GM18861 (cell line): ENCODE measurements at regions not wholly inside any gene's neighbourhood (a gene's known extent, or its start where the extent isn't known, plus 50 kb on each side); places are given as distances from the start of the nearest gene placed in this dataset.

Source experiments
- ATAC-seq: cut with Tn5 transposase; IDR thresholded peaks from one replicate; pipeline ENCODE4 v1.9.1; 2021; ENCODE audit not compliant: unreplicated experiment

DNA sequence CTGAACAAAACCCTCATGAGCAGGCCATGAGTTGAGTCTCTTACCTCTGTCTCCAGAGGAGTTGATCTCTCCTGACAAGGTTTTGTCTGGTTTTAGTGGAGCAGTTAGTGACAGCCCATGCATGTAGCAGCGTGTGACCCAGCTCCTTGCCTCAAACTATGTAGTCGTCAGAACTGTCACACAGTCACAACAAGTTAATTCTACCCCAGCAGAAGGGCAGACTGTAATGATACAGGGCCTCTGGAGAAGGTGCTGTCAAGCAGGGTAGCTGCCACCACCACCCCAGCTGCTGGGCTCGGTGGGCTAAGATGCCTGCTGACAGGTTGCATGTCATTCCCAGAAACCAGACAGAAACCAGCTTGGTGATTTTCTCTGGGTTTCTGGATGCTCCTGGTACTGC is 194.5 kb downstream of the PSAT1 start:
- no peak for ATAC-seq

DNA sequence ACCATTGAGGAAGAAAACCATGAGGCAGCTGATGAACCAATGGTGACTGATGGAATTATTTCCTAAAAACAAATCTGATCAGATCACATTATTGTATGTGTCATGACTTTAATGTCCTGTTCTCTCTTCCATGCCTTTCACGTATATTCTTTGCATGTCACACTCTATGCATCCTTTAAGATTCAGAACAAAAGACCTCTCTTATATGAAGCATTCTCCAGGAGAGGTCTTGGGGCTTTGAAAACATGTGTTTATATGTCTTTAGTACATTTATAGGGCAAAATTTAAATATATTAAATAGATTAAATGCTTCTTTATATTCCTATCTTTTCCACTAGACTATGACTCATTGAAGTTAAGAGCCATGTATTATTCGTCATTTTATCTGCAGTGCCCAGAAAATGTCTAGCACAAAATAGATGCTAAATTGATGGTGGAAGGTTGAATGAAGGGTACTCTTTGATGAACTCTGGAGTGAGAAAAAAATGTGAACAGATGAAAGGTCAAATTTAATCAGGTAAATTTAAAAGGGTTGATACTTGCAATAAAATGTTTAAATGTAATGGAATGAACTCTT is 196.3 kb downstream of the PSAT1 start:
- ATAC-seq = no peak

DNA sequence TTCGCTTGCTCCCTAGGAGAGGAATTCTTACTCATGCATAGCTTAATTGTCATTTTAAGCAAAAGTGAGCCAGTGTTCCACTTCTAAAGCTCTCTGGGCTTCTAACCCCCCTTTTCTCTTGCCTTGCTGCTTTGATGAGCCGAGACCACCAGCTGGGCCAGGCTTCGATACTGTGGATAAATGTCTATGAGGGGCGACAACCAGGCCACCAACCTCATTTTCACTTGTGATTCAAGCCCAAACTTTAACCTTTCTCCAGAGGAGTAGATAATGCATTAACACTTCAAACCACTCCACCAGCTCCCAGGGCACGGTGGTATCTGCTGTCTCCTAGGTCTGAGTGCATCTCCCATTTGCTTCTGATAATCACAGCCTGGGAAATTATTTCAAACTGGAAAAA is 205.6 kb downstream of the PSAT1 start:
- no peak for ATAC-seq

DNA sequence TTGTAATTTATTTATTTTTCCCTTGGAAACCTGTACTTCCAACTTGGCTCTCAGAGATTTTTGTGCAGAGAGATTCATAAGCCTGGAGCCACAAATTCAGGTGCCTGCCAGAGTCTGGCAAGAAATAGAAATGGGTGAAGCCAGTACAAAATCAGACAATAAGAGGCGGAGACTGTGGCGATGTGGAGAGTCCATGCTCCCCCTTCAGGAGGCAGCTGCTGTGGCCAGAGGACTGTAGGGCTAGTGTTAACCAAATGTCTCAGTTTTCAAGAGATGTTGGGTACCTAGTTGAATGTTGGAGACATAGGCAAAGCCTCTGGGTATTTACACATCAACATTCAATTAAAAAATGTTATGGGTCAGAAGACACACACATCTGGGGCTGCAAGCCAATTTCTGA is 208.6 kb downstream of the PSAT1 start:
- ATAC-seq = no peak

DNA sequence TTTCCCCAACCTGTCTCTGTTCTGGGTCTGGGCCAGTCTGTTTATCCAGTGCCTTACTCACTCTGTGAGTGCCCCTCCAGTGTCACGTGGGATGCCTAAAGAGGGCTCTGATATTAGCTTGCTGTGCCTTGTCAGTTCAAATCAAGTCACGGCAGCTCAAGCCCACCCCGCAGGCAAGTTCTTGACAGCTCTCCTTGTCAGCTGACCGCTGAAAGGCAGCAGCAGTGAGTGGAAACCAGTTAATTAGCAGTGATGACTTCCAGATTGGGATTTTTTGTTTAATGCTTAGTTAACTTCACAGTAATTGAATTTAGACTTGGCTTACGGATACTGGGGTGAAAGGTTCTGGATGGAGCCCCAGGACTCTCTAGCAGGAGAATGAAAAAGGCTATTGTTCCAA is 210.1 kb downstream of the PSAT1 start:
- no peak for ATAC-seq

DNA sequence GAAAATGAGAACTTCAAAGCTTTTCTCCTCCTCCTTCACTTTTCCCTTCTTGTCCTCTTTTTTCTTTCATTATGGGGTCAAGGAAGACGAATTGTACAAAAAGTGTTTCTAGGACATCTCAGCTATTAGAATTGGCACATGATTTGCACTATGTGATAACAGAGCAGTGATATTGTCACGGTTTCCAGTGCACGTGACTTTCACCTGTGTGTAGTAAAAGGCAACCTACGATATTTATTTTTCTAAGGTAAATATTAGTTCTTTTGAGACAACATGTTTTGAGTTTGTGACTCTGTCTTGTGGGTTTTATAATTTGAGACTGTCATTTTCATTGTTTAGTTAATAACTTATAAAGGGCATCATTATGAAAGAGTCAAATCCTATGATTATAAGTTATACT is 213.1 kb downstream of the PSAT1 start:
- no peak for ATAC-seq

DNA sequence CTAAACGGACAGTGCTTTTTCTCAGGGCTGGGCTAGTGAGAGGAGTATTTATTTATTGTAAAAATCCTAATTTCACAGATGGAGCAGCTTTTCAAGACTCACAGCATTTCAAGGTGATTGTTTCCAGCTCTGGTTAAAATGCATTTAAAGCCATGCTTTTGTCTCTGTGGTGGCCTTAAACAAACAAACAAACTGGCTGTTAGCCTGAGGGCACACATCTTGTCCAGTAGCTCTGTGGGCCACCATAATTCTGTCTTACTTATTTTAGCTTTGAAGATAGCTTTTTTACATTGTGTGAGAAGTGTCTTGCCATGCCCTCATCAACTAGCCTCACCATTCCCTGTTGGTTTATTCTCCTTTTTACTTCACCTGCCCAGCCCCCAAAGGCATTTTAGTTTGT is 218.2 kb downstream of the PSAT1 start:
- no peak for ATAC-seq

DNA sequence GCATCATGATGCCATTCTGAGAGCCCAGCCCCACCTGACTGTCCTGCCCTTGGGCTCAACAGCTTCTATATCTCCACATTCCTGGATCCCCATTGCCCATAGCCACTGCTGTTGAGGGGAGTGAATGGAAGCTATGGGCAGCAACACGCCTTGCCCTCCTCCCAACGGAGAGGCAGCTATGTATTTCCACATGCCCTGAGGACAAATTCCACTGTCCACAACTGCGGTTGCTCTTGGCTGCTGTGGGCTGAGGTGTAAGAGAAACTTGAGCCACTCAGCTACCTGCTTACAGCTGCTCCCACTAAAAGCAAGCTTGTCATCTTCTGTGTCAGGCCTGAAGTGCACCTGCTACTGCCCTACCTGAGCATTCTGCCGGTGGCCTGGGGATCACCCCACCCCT is 222.9 kb downstream of the PSAT1 start:
- ATAC-seq = no peak

DNA sequence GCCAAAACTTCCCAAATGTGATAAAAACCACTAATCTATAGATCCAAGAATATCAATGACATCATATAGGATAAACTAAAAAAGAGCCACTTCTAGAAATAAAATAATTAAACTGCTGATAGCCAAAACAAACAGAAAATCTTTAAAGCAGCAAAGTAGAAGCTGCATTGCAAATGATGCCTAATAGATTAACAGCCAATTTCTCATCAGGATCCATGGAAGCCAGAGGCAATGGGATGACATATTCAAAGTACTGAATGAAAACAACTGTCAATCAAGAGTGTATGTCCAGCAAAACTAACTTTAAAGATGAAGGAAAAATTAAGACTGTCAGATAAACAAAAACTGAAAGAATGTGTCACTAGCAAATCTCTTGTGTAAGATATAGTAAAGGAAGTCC is 224.8 kb downstream of the PSAT1 start:
- ATAC-seq = no peak

DNA sequence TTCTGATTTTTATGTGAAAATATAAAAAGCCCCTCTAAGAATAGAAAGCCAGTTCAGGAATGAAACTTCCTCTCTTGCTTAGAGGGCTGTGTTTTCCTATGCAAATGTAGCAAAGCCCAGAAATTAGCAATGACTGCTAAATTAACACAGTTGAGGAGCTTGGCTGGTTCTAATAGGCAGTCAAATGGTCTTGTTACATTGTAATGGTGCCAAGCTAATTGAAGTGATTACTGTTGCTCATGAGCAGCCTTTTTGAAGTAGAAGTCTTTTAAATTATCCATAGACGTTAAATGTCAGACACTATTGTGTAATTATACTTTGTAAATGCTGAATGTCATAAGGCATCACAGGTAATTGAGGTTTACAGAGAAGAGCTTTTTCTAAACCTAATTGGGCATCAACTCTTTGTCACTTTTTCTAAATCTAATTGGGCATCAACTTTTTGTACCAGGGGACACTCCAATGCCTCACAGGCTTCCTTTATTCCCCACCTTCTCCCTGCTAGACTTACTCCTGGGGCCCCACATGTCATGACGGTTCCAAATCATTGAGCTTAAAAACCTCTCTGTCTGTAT is 229.1 kb downstream of the PSAT1 start:
- ATAC-seq = no peak

DNA sequence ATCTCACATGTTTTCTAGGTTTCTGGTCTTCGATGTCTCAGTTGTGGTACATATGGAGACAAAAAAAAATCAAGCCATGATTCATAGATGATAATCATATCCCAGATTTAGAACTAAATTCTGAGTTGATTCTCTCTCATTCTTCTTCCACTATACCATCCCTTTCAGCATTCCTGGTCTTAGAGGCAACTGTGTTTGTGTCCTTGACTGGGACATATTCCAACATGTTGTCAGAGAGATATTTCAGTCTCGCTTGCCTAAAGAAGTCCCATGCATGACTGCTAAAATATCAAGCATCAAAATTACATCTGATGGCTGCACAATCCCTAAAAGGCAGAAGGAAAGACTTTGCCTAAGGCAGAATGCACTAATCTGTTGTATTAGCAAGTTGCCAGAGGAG is 236.6 kb downstream of the PSAT1 start:
- no peak for ATAC-seq

DNA sequence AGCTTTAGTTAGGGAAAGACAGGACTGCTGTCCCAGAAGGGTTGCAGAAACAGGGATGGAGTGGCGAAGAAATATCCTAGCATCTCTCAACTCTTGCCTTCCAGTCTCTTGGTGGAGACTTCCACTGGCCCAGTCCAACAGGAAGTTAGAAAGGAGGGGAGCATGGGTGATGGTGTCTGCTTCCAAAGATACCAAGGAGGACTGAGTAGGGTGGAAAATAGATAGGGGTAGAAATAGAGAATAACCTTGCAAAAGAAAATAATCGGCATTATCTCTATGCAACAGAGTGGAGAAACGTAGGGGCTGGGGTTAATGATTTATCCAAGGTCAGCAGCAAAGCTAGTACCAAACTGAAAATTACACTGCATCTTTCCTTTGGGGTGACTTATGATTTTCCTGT is 242.3 kb downstream of the PSAT1 start:
- ATAC-seq = no peak

DNA sequence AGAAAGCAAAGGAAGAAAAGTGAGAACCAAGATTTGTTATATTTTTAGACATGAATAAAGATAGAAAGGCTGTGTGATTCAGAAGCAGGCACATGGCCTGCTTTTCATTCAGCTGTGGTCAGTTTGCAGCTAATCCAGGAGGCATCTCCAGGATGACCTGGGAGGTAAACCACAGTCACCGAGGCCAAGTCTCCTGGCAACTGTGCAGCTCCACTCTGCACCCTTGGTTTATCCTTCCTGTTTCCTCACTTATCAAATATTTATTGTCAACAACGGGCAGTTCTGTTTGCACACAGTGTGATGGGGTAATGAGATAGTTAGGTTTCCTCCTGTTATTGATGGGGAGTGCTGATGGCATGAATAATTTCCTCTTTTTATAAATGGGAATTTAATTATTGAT is 243.0 kb downstream of the PSAT1 start:
- ATAC-seq = no peak

DNA sequence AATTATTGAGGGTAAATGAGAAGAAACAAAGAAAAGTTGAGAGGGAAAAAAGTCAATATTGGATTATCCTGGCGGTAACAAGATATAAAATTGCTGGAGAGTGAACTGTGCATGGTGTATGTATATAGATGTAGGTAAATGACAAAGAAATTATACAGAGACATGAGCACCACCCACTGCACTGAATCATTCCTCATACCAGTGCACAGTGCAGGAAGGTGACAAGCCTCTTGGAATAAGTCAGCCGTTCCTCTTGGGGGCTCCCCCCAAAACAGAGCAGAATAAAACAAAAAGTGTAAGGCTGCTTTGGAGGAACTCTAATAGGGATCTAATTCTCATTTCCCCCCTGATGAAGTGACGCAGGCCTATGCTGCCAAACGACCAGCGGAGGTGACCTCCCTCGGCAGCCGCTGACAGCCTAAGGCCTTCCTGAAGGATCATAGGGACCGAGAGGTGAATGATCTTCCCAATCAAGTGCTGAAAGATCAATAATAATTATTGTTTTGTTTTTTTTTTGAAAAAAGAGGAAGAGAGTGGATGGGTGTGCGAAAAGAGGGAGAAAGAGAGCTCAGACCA is 245.0 kb downstream of the PSAT1 start:
- ATAC-seq = no peak

DNA sequence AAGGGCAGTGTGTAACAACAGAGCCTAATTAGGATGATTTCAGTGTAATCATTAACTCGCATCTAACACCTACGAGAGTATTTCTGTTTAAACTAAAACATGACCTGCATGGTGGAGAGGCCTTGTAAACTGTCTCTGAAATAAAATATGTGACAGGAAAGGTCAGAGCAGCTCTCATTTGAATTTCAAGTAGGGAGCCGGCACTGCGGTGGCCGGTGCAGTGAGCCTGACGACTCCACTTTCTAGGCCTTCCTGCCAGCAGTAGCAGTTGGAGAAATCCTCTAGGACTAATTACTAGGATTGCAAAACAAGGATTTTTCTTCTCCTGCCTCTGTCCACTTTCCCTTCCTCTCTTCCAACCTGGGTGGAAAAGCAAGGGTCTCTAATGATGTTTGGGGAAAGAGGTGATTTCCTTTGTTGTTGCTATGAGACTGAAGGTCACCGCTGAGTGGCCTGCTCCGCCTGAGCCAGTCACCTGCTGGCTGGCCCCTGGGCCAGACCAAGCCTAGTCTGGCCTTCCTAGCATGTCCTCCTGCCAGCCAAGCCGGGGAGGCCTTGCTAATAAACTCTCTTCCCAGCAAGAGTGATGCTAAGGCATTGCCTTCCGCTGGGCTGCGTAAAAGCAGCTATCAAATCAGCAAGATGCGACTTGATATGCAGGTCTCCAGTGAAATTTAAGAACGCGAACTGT is 245.7 kb downstream of the PSAT1 start:
- ATAC-seq = no peak

DNA sequence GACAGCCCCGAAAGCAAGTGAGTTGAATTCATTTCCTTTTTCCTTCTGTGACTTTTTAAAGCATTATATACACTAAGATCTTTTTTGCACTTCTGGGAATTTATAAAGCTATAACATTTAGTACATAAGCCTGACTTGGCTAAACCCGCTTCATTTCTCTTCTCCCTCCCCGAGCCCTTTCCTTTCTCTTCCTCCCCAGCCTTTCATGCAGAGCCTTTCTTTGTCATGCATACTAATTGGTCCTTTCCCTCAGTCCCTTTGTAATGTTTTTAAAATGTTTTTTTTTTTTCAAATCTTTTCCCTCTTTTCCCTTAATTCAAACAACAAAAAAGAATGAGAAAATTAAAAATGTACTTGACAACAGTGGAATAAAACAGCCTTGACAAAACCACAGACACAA is 246.4 kb downstream of the PSAT1 start:
- ATAC-seq = no peak

DNA sequence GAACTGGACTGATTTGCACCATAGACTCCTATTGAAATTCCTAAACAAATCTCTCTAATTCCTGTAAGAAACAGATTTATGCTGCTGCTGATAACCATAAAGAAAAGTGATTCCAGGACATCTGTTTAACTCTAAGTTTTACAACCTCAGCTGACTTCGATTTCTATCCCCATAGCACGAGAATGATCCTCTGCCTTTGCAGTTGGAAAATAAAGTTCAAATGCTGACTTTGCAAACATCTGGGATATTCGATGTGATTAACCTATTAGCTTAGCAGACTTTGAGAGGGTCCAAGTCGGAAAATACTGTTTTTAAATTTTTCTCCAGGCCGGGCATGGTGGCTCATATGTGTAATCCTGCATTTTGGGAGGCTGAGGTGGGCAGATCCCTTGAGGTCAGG is 247.3 kb downstream of the PSAT1 start:
- no peak for ATAC-seq

DNA sequence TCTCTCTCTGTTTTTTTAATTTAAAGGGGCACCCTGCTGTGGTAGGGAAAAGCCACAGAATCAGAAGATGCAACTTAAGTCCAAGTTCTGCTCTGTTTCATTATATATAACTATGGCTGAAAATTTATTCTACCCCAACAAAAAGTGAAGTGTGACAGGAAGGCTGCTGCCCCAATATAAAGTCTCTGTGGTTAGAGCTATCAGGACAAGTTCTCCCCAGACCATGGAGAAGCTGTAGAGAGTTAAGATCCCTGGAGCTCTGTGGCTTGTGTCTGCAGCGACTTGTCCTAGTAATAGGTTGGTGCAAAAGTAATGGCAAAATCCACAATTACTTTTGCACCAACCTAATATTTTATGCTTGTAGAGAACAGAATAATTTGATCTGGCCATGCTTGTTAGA is 250.9 kb downstream of the PSAT1 start:
- ATAC-seq = no peak

DNA sequence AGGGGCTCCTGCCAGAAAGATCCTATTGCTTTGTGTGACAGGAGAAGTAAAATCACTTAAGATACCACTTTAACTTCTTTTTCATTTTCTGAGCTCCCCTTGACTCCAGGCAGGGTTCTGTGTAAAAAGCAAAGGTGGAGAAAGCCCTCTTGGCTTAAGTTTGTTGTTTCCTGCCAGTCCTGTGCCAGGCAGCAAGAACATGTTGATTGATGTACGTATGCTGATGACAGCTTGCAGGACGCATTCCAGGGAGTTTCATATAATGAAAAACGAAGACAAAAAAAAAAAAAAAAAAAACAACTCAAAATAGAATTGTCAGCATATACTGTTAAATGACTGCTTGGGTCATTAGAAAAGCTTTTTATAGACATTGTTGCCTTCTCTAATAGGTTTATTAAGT is 251.7 kb downstream of the PSAT1 start:
- no peak for ATAC-seq

DNA sequence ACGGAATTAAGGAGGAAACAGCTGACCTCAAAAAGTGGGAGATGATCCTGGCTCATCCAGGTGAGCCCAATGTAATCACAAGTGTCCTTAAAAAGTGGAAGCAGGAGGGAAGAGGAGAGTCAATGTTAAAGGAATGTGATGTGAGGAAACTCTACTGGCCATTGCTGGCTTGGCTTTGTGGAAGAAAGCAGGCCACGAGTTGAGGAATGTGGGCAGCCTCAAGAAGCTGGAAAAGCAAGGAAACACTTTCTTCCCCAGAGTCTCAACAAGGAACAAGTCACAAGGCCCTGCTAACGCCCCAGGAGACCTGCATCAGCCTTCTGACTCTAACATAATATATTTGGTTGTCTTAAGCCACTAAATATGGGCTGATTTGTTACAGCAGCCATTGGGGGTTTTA is 252.8 kb downstream of the PSAT1 start:
- ATAC-seq = no peak

DNA sequence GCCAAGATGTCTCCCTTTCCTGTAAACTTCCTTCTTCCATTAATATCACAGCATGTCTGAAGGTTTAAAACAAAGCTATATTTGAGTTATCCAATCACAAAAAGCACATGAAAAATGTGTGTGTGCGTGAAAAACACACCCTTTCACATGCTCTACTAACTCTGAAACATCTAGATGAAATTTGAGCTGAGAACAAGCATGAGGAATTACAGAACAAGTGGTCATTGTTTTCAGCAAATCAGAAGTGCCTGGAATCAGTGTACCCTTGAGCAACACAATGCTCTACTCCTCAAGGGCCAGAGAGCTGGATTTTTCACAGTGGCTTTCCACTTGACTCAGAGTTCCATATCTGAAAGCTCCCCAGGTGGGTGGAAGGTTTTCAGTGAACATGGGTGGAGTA is 255.9 kb downstream of the PSAT1 start:
- no peak for ATAC-seq

DNA sequence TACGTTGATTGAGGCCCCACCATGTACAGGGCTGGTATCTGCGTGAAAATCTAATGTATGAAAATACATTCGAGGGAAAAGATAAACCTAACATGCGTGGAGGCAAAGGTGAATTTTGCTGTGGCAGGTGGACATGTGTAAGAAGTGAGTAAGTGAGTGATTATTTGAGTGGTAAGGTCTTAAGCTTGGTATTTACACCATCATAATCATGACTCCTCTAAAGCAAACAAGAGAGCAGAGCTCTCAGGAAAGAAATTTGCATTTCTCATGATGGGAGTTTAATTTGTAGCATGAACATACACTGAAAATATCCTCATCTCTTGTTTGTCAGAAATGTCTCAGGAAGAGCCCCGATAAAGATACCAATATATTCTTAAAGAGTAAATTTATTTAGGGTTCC is 260.6 kb downstream of the PSAT1 start:
- ATAC-seq = no peak

DNA sequence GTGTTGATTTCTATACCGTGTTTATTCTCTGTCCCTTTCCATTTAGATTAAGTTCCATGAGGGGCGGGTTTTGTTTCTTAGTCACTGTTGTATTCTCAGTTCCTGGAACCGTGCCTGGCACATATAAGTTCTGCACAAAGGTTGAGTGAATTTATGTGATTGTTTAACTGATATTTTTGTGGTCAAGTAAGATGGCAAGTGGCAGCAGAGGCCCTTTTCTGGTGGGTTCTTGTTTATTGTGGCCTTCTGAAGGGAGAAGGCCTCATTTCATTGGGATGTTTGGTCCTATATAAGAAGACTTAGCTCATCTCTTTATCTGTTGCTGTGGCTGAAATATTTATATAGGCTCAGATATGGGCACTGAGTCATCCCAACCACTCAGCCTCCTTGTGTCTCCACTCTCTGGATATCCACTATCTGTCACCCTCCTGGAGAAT is 262.5 kb downstream of the PSAT1 start:
- no peak for ATAC-seq
